ENCODE measurements at regions not wholly inside any gene's neighbourhood (a gene's known extent, or its start where the extent isn't known, plus 50 kb on each side); places are given as distances from the start of the nearest gene placed in this dataset.

DNA sequence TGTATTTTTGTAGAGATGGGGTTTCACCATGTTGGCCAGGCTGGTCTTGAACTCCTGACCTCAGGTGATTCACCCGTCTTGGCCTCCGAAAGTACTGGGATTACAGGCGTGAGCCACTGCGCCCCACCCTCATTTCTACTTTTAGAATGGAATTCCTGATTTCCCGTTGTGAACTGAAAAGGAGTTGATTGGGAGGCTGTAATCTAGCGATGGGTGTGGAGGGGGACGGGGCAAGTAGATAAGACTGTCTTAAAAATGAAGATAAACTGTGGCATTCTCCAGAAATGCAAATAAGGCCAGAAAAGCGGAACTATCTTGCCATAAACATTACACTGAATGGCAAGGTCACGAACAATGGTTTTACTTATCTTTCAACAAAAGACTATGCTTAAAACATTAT is 135.4 kb downstream of the TRIB2 start:
- peaks cover 0 to 13% (median 4%) of the 10 kb centered on the region in 3 experiments; a peak in 3 of 7 replicates for H3K36me3 Mint-ChIP-seq (ENCODE audit: insufficient read depth in 1 of 3, low read depth in 3 of 3)

More for the DNA sequence above, 135.4 kb downstream of the TRIB2 start:
- Histone ChIP-seq H3K4me2 (ENCODE audit: insufficient read depth, insufficient read length, low read length) (no peak overlapping the region), H2BK20ac (ENCODE audit: low read depth, low read length, poor library complexity, severe bottlenecking) (no peak overlapping the region), H3K4me1 (ENCODE audit: insufficient read depth, low read length) (no peaks in the 10 kb centered on the region), H3K9me3 (ENCODE audit: control insufficient read depth, low read depth, low read length) (no peaks in the 10 kb centered on the region), H3K56ac (ENCODE audit: insufficient read length, low read depth, low read length) (no peak overlapping the region), H3K23me2 (ENCODE audit: insufficient read length, low read depth, low read length, poor library complexity, severe bottlenecking) (no peaks in the 10 kb centered on the region), H3K79me2 (ENCODE audit: insufficient read depth, low read length) (no peaks in the 10 kb centered on the region), H3K18ac (ENCODE audit: insufficient read length, low read depth, low read length) (no peak overlapping the region), H3K9ac (ENCODE audit: extremely low read depth, insufficient read length, low read length) (no peak overlapping the region), H4K5ac (ENCODE audit: insufficient read length, low read depth, low read length) (no peak overlapping the region), H2BK5ac (ENCODE audit: insufficient read length, low read length) (no peak overlapping the region), H2BK120ac (ENCODE audit: low read depth, low read length, poor library complexity, severe bottlenecking) (no peak overlapping the region), H3K14ac (ENCODE audit: insufficient read depth, low read length) (no peak overlapping the region), H3K23ac (ENCODE audit: insufficient read length, low read depth, low read length) (no peak overlapping the region), H2AK5ac (ENCODE audit: insufficient read length, low read length) (no peak overlapping the region), H3K27me3 (ENCODE audit: insufficient read depth, low read length) (no peaks in the 10 kb centered on the region), H4K8ac (replicated peaks; ENCODE audit: insufficient read length, low read depth, low read length) (no peak overlapping the region), H2AFZ (ENCODE audit: low read length) (no peak overlapping the region), H2BK15ac (ENCODE audit: low read depth, low read length) (no peak overlapping the region), H3T11ph (ENCODE audit: low read length) (no peak overlapping the region), H3K4ac (ENCODE audit: low read depth, low read length) (no peak overlapping the region), H3K79me1 (ENCODE audit: insufficient read depth, low read depth, low read length, poor library complexity, severe bottlenecking) (no peaks in the 10 kb centered on the region), H3K27ac (ENCODE audit: insufficient read length, low read depth, low read length) (no peak overlapping the region), H2BK12ac (ENCODE audit: insufficient read length, low read depth, low read length) (no peak overlapping the region), H4K20me1 (ENCODE audit: control insufficient read depth, insufficient read depth, insufficient read length) (no peaks in the 10 kb centered on the region), H4K91ac (ENCODE audit: insufficient read length, low read depth, low read length) (no peak overlapping the region)
- H3K9me3 Mint-ChIP-seq, result peaks cover 8 to 13% of the 10 kb centered on the region in 2 experiments; a peak in 4 of 5 replicates
- no CpG with 5 or more reads among the region's 9 CpGs for WGBS (ENCODE audit: extremely low coverage, insufficient read length, low lambda C conversion rate)
- H3K4me1 Mint-ChIP-seq, result no peaks in the 10 kb centered on the region
- TF ChIP-seq, protein P1, sequence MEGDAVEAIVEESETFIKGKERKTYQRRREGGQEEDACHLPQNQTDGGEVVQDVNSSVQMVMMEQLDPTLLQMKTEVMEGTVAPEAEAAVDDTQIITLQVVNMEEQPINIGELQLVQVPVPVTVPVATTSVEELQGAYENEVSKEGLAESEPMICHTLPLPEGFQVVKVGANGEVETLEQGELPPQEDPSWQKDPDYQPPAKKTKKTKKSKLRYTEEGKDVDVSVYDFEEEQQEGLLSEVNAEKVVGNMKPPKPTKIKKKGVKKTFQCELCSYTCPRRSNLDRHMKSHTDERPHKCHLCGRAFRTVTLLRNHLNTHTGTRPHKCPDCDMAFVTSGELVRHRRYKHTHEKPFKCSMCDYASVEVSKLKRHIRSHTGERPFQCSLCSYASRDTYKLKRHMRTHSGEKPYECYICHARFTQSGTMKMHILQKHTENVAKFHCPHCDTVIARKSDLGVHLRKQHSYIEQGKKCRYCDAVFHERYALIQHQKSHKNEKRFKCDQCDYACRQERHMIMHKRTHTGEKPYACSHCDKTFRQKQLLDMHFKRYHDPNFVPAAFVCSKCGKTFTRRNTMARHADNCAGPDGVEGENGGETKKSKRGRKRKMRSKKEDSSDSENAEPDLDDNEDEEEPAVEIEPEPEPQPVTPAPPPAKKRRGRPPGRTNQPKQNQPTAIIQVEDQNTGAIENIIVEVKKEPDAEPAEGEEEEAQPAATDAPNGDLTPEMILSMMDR (conservative IDR thresholded peaks at IDR 0.05), result no peak
- no peak overlapping the region for H3K27ac Mint-ChIP-seq
- no peaks in the 10 kb centered on the region for H3K27me3 Mint-ChIP-seq (ENCODE audit: low read depth)
- DNase-seq, result no peak
- no peak overlapping the region for H3K4me3 Mint-ChIP-seq
